ENCODE measurements at regions not wholly inside any gene's neighbourhood (a gene's known extent, or its start where the extent isn't known, plus 50 kb on each side); places are given as distances from the start of the nearest gene placed in this dataset.

DNA sequence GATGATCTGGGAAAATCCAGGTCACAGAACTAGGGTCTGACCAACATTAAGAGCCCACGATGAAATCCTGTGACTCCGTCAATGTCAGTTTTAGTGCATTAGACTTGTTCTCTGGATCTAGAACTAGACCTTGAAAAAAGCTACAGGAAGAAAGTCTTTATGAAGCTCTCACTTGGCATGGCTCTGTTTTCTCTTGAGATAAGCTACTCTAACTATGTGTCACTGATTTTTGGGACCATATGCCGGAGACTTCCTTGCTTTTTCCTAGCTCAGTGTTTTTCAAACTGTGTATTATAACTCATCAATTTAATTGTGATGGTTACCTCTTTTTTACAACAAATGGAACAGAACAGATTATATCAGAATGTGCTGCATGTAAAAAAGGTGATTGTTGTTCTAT lies 379.7 kb upstream of the DAB1 start:
- TF ChIP-seq, protein P1, sequence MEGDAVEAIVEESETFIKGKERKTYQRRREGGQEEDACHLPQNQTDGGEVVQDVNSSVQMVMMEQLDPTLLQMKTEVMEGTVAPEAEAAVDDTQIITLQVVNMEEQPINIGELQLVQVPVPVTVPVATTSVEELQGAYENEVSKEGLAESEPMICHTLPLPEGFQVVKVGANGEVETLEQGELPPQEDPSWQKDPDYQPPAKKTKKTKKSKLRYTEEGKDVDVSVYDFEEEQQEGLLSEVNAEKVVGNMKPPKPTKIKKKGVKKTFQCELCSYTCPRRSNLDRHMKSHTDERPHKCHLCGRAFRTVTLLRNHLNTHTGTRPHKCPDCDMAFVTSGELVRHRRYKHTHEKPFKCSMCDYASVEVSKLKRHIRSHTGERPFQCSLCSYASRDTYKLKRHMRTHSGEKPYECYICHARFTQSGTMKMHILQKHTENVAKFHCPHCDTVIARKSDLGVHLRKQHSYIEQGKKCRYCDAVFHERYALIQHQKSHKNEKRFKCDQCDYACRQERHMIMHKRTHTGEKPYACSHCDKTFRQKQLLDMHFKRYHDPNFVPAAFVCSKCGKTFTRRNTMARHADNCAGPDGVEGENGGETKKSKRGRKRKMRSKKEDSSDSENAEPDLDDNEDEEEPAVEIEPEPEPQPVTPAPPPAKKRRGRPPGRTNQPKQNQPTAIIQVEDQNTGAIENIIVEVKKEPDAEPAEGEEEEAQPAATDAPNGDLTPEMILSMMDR (IDR thresholded peaks at IDR 0.05), result no peak

DNA sequence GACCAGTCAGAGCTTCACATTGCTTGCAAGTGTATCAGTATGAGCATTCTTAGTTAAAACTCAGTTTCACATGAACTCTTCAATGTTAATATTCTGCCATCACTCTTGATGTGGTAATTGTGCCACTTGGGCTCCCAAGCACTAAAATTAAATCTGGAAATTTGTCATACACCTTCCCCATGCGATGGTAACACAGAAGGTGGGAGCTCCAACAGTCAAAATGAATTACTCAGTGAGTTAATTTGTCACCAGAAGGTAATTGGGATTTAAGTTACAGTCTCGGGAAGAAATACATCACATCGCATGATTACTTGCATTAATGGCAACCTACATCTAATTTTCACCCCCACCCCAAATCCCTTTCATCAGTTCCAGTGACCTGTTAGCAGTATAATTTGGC lies 376.5 kb upstream of the DAB1 start:
- TF ChIP-seq, protein P1 (IDR thresholded peaks at IDR 0.05), result no peak

DNA sequence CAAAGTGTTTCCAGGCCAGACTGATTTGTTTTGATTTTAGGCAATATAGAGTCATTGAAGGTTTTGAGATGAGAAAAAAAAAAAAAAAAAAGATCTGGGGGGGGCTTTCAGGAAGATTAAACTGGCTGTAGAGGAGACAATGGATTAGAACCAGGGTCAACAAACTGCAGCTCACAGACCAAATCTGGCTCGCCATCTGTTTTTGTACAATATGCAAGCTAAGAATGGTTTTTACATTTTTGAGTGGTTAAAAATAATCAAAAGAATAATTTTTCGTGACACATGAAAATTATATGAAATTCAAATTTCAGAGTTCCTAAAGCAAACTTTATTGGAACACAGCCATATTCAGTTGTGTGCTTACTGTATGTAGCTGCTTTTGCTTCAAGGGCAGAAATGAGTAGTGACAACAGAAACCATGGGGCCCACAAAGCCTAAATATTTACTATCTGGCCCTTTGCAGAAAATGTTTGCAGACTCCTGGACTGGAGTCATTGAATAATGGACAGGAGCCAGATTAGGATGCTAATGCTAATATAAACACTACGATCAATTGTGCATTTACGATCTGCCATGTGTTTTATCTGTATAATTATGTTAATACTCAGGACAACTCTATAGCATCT lies 375.7 kb upstream of the DAB1 start:
- TF ChIP-seq, protein P1 (IDR thresholded peaks at IDR 0.05), result no peak

DNA sequence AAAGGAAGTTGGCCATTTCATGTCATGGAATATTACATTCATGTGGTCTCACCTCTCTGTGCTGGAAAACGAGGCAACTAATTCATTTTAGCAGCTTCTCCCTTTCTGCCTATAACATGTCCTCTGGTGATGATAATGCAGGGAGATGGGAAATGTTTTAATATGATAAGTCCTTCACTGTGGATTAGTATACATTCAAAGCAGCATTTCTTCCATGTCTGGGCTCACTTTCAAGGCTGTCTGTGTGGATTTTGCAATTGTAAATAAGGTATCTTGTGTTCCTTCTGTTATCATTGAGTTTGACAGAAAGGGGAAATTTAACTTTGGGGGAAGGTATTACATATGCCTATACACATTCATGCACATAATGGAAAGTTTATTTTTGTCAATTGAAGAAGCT lies 374.7 kb upstream of the DAB1 start:
- TF ChIP-seq, protein P1 (IDR thresholded peaks at IDR 0.05), result no peak

DNA sequence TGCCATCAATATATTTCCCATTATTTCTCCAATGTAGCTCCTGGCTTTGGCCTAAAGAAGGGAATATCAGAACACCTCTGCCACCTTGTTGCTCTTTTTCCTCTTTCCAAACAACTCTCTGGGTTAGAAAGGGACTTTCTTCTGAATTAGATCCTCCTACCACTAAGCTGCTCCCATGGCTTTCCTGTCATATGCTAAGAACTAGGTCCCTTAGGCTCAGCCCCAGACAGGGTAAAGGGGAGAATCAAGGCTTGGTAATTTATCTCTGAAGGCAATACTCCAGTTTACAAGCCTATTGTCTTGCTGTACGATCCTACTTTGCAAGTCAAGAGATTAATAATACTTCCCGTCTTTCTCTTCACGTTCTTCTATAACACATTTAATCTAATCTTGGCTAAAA lies 373.2 kb upstream of the DAB1 start:
- TF ChIP-seq, protein P1 (IDR thresholded peaks at IDR 0.05), result no peak

DNA sequence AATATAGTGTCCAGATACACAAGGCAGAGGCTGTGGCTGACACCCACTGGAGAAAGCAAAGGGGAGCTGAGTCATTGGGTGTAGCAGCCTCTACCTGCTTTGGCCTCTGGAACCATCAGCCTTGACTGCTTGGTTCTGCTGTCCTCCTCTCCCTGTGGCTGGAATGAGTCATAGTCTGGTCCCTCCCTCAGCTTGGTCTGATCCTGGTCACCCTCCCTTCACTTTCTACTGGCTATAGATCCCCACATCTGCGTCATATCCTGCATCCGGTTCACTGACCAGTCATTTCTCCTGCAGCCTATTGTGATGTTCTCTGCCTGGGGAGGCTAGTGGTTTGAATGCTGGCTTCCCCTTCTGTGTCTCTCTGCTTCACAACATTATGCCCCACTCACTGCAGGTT lies 372.8 kb upstream of the DAB1 start:
- TF ChIP-seq, protein P1 (IDR thresholded peaks at IDR 0.05), result no peak

DNA sequence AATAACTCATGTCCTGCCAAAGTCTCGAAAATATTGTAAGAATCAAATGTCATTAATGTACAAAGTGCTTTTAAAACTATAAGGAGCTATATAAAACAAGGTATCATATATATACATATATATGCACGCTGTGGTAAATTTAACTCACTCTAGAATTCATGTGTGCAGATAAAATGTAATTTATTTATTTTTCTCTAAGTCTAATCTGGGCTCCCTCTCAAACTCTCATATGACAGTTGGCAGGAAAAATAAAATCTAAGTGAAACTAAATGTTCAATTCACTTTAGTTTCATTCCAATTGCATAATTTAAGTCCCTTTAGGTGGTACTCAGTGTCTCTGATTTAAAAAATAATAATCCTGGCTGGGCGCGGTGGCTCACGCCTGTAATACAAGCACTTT lies 372.0 kb upstream of the DAB1 start:
- TF ChIP-seq, protein P1 (IDR thresholded peaks at IDR 0.05), result no peak

DNA sequence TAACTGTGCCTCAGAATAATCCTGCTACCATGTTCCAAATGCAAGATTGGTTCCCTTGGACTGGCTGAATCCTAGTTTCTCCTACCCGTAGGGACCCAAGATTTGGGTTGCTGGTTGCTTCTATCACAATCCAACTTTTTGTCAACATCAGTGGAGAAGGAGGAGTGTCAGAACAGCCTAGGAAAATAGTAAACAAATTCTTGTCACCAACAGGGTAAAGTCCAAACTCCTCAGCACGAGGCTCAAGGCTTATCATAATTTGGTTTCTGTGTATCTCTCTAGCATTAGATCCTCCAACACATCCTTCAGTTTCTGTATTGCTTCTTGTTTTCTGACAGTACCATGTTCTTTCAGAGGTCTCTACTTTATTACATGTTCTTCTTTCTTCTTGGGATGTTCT lies 370.2 kb upstream of the DAB1 start:
- TF ChIP-seq, protein P1 (IDR thresholded peaks at IDR 0.05), result no peak
